A673 (cell line): ENCODE measurements at regions not wholly inside any gene's neighbourhood (a gene's known extent, or its start where the extent isn't known, plus 50 kb on each side); places are given as distances from the start of the nearest gene placed in this dataset.

Experiments
- BruUV-seq: library from RNA; stranded (reverse); fragments of 400-500 nt; replicated peaks from 2 replicates; lab custom pipeline; 2021; lab: Mats Ljungman, UMichigan
- CTCF ChIA-PET: fragments of 300-600 bp; sonication (Branson Sonifier 250); formaldehyde crosslinking; loops from one replicate; lab custom pipeline; 2022; ENCODE audit warnings: antibody characterized with exemption; lab: Charles Lee
- POLR2A ChIA-PET: fragments of 300-600 bp; sonication (Branson Sonifier 250); formaldehyde crosslinking; loops from one replicate; lab custom pipeline; 2022; ENCODE audit warnings: antibody characterized with exemption; ENCODE audit not compliant: low non-redundant PET; lab: Charles Lee
- DNase-seq: peaks from one replicate; pipeline ENCODE4 v3.0.0-alpha.2; 2015; ENCODE audit warnings: low spot score
- H3K27ac ChIP-seq: fragments of 200-600 bp; sonication (generic); 2 replicates; pipeline ENCODE4 v1.5.1; 2016; ENCODE audit warnings: mixed run types, low read depth, mild to moderate bottlenecking, mixed read lengths, antibody characterized with exemption, low read length; ENCODE audit not compliant: poor library complexity, severe bottlenecking
- H3K27me3 ChIP-seq: fragments of 200-600 bp; sonication (generic); replicated peaks from 2 replicates; pipeline ENCODE4 v1.6.1; 2017; ENCODE audit warnings: mixed run types, low read depth, mild to moderate bottlenecking, mixed read lengths, antibody characterized with exemption, low read length; ENCODE audit not compliant: insufficient read depth, poor library complexity
- H3K36me3 ChIP-seq: fragments of 200-600 bp; sonication (generic); 2 replicates; pipeline ENCODE4 v1.6.1; 2016; ENCODE audit warnings: mixed run types, mild to moderate bottlenecking, mixed read lengths, antibody characterized with exemption, low read length; ENCODE audit not compliant: insufficient read depth, poor library complexity, severe bottlenecking
- H3K4me1 ChIP-seq: fragments of 200-600 bp; sonication (generic); 2 replicates; pipeline ENCODE4 v1.6.1; 2017; ENCODE audit warnings: mixed run types, mild to moderate bottlenecking, mixed read lengths, antibody characterized with exemption, low read length; ENCODE audit not compliant: insufficient read depth, poor library complexity, severe bottlenecking
- H3K4me3 ChIP-seq: fragments of 200-600 bp; sonication (generic); 2 replicates; pipeline ENCODE4 v1.5.1; 2016; ENCODE audit warnings: low read depth, mixed run types, mild to moderate bottlenecking, mixed read lengths, low read length; ENCODE audit not compliant: poor library complexity, severe bottlenecking
- H3K9me3 ChIP-seq: fragments of 200-600 bp; sonication (generic); 2 replicates; pipeline ENCODE4 v1.6.1; 2016; ENCODE audit warnings: mixed run types, low read depth, mild to moderate bottlenecking, mixed read lengths, antibody characterized with exemption, low read length; ENCODE audit not compliant: poor library complexity, severe bottlenecking
- EZH2 ChIP-seq: fragments of 200-600 bp; sonication (generic); IDR thresholded peaks from 2 replicates; pipeline ENCODE4 v1.6.1; 2017; ENCODE audit warnings: borderline replicate concordance, low read depth, mild to moderate bottlenecking, mixed read lengths, antibody characterized with exemption, low read length; ENCODE audit not compliant: poor library complexity, severe bottlenecking
- intact Hi-C: fragments of 100-400 bp; cut with micrococcal nuclease; formaldehyde crosslinking; loops from one replicate; pipeline ENCODE4 v1.10.0; 2022; ENCODE audit not compliant: unreplicated experiment
- TF ChIP-seq, protein P1 (sequence below): fragments of 300-800, 200-600 bp; sonication (generic); conservative IDR thresholded peaks from 2 replicates; pipeline ENCODE4 v1.5.1; 2017; ENCODE audit warnings: low read depth, mild to moderate bottlenecking, antibody characterized with exemption, low read length, moderate library complexity, mixed read lengths

DNA sequence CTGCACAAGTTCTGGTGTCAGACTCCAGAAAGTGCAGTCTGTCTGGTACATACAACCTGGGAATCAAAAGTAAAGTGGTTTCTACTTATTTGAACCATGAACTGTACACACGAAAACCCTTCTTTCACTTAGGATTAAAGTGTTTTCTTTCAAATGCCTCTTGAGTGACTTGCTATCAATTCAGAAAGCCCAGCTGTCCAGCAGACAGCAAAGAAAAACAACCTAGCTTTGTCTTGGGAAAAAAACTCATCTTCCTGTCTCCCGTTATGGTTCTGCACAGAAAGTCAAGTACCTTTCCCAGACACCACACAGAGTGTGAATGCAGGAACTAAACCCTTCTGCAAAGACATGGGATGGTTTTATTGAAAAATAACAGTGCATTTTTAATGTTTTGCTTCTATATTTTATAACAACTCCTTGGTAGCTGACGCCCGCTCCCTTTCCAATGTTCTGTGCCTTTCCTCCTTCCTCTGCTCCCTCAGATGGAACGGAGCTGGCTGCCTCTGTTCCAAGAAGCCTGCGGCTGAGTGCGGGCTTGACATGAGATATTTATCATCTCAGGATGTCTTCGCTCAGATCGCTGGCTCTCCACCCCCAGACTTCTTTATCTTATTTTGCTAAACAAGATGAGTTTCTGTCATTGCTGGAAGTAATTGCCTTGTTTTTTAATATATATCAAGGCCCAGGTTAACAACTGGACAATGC lies 322.3 kb upstream of the B3GAT1 start:
- ChIA-PET CTCF (no interaction called here), POLR2A (no interaction called here)
- Histone ChIP-seq H3K36me3 (no peaks in the 10 kb centered on the region), H3K27me3 (no peaks in the 10 kb centered on the region), H3K27ac (no peak overlapping the region), H3K4me1 (no peaks in the 10 kb centered on the region), H3K4me3 (no peak overlapping the region), H3K9me3 (no peaks in the 10 kb centered on the region)
- TF ChIP-seq EZH2 = no peak
- TF ChIP-seq, protein P1, sequence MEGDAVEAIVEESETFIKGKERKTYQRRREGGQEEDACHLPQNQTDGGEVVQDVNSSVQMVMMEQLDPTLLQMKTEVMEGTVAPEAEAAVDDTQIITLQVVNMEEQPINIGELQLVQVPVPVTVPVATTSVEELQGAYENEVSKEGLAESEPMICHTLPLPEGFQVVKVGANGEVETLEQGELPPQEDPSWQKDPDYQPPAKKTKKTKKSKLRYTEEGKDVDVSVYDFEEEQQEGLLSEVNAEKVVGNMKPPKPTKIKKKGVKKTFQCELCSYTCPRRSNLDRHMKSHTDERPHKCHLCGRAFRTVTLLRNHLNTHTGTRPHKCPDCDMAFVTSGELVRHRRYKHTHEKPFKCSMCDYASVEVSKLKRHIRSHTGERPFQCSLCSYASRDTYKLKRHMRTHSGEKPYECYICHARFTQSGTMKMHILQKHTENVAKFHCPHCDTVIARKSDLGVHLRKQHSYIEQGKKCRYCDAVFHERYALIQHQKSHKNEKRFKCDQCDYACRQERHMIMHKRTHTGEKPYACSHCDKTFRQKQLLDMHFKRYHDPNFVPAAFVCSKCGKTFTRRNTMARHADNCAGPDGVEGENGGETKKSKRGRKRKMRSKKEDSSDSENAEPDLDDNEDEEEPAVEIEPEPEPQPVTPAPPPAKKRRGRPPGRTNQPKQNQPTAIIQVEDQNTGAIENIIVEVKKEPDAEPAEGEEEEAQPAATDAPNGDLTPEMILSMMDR = no peak
- intact Hi-C loops = no loop called here
- no TSS peak for BruUV-seq
- no peak for DNase-seq

DNA sequence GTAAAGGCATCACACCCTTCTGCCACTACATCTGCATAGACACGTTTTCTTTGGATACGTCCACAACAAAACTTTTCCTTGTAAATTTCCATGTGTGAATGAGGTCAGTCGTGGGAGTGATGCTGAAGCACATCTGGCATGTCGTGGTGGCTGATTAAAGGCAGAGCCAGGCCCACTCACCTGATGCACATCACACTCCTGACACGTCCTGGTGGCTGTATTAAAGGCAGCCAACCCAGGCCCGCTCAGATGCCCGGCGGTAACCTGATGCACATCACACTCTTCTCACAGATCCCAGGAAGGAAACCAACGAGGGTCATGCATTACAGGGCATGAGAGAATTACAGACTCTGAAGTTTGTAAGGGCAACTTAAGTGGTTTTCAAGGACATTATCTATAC lies 321.6 kb upstream of the B3GAT1 start:
- no TSS peak for BruUV-seq
- Histone ChIP-seq H3K4me1 (no peaks in the 10 kb centered on the region), H3K27me3 (no peaks in the 10 kb centered on the region), H3K4me3 (no peak overlapping the region), H3K9me3 (no peaks in the 10 kb centered on the region), H3K36me3 (no peaks in the 10 kb centered on the region), H3K27ac (no peak overlapping the region)
- no peak for DNase-seq
- no peak for TF ChIP-seq EZH2
- TF ChIP-seq, protein P1 = no peak
- POLR2A ChIA-PET = no interaction called here
- CTCF ChIA-PET = no interaction called here
- intact Hi-C loops = no loop called here

DNA sequence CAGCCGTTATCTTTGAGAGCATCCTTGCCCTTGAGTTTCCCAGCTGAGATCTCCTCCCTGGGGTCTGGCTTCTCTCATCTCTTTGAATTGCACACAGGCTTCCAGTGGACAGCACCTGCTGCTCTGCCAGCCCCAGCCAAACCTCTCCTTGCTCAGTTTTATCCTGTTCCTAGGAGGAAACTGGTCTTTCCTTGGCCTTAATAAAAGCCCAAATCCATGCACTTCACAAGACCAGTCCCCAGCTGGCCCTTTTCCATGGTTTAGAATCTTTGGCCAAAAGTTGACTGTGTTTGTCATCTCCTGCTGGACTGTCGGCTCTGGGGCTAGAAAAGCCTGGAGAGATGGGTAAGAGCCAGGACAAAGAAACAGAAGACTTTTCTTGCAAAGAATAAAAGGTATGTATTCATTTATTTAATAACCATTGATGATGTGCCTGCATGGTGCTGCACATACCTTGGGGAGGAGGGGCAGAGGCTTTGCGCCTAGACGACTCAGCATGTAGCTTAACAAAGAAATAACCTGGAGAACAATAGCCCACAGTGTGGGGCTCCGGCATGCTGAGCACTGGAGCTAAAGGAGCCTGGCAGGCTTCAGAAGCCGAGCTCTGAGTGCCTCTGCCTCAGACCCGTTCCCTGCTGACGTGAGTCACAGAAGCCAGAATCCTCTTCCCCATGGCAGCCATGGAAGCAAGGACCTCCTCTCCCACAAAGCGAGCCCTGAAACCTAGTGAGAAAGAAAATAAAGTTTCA lies 319.3 kb upstream of the B3GAT1 start:
- no peaks in the 10 kb centered on the region for H3K27me3 ChIP-seq
- no peaks in the 10 kb centered on the region for H3K36me3 ChIP-seq
- no peaks in the 10 kb centered on the region for H3K4me1 ChIP-seq
- POLR2A ChIA-PET = no interaction called here
- H3K4me3 ChIP-seq = no peak overlapping the region
- CTCF ChIA-PET = no interaction called here
- no peak for DNase-seq
- no TSS peak for BruUV-seq
- intact Hi-C loops = no loop called here
- no peaks in the 10 kb centered on the region for H3K9me3 ChIP-seq
- H3K27ac ChIP-seq = no peak overlapping the region
- TF ChIP-seq, protein P1 = no peak
- no peak for TF ChIP-seq EZH2
